Loucy (cell line): ENCODE measurements at regions not wholly inside any gene's neighbourhood (a gene's known extent, or its start where the extent isn't known, plus 50 kb on each side); places are given as distances from the start of the nearest gene placed in this dataset.

Experiments used
- H2AFZ ChIP-seq: fragments of 200-600 bp; sonication (generic); 2 replicates; pipeline ENCODE4 v1.6.0; 2016; ENCODE audit warnings: antibody characterized with exemption, mild to moderate bottlenecking, low read length, moderate library complexity
- H3F3A ChIP-seq: fragments of 200-600 bp; 2 replicates; pipeline ENCODE4 v1.6.0; 2016; ENCODE audit warnings: antibody characterized with exemption, low read depth, mild to moderate bottlenecking
- H3K27me3 ChIP-seq: fragments of 200-600 bp; sonication (generic); 2 replicates; pipeline ENCODE4 v1.6.1; 2014; ENCODE audit warnings: low read length, mild to moderate bottlenecking; ENCODE audit not compliant: insufficient read depth, poor library complexity, severe bottlenecking
- H3K36me3 ChIP-seq: fragments of 200-600 bp; sonication (generic); 2 replicates; pipeline ENCODE4 v1.6.1; 2016; ENCODE audit warnings: low read length; ENCODE audit not compliant: insufficient read depth
- H3K4me1 ChIP-seq: fragments of 200-600 bp; sonication (generic); 2 replicates; pipeline ENCODE4 v1.5.1; 2014; ENCODE audit warnings: low read length, mild to moderate bottlenecking; ENCODE audit not compliant: insufficient read depth, poor library complexity, severe bottlenecking
- H3K4me2 ChIP-seq: fragments of 200-600 bp; sonication (generic); 2 replicates; pipeline ENCODE4 v1.6.0; 2014; ENCODE audit warnings: antibody characterized with exemption, low read length, low read depth, mild to moderate bottlenecking; ENCODE audit not compliant: poor library complexity, severe bottlenecking
- H3K4me3 ChIP-seq: fragments of 200-600 bp; sonication (generic); 2 replicates; pipeline ENCODE4 v1.5.1; 2014; ENCODE audit warnings: low read length, mild to moderate bottlenecking, mixed read lengths; ENCODE audit not compliant: poor library complexity, severe bottlenecking
- H3K79me2 ChIP-seq: fragments of 200-600 bp; sonication (generic); 2 replicates; pipeline ENCODE4 v1.6.1; 2014; ENCODE audit warnings: low read length; ENCODE audit not compliant: insufficient read depth
- H3K9ac ChIP-seq: fragments of 200-600 bp; sonication (generic); 2 replicates; pipeline ENCODE4 v1.6.0; 2014; ENCODE audit warnings: mild to moderate bottlenecking, low read depth, low read length, moderate library complexity; ENCODE audit not compliant: poor library complexity, severe bottlenecking
- H3K9me2 ChIP-seq: fragments of 200-600 bp; sonication (generic); replicated peaks from 2 replicates; pipeline ENCODE4 v1.6.1; 2016; ENCODE audit warnings: low read depth, low read length, mixed read lengths
- H3K9me3 ChIP-seq: fragments of 200-600 bp; sonication (generic); 2 replicates; pipeline ENCODE4 v1.6.1; 2014; ENCODE audit warnings: mild to moderate bottlenecking, antibody characterized with exemption, low read length, low read depth; ENCODE audit not compliant: insufficient read depth
- H4K20me1 ChIP-seq: fragments of 200-600 bp; sonication (generic); 2 replicates; pipeline ENCODE4 v1.6.0; 2014; ENCODE audit warnings: antibody characterized with exemption, low read length, mild to moderate bottlenecking; ENCODE audit not compliant: insufficient read depth, poor library complexity, severe bottlenecking
- EZH2phosphoT487 ChIP-seq: fragments of 200-600 bp; IDR thresholded peaks from 2 replicates; pipeline ENCODE4 v1.6.1; 2018; ENCODE audit warnings: antibody characterized with exemption, mild to moderate bottlenecking, moderate library complexity, borderline replicate concordance
- TF ChIP-seq, protein P1 (sequence below): fragments of 200-600 bp; sonication (generic); conservative IDR thresholded peaks from 2 replicates; pipeline ENCODE4 v1.5.1; 2014; ENCODE audit warnings: mild to moderate bottlenecking, antibody characterized with exemption, low read length

DNA sequence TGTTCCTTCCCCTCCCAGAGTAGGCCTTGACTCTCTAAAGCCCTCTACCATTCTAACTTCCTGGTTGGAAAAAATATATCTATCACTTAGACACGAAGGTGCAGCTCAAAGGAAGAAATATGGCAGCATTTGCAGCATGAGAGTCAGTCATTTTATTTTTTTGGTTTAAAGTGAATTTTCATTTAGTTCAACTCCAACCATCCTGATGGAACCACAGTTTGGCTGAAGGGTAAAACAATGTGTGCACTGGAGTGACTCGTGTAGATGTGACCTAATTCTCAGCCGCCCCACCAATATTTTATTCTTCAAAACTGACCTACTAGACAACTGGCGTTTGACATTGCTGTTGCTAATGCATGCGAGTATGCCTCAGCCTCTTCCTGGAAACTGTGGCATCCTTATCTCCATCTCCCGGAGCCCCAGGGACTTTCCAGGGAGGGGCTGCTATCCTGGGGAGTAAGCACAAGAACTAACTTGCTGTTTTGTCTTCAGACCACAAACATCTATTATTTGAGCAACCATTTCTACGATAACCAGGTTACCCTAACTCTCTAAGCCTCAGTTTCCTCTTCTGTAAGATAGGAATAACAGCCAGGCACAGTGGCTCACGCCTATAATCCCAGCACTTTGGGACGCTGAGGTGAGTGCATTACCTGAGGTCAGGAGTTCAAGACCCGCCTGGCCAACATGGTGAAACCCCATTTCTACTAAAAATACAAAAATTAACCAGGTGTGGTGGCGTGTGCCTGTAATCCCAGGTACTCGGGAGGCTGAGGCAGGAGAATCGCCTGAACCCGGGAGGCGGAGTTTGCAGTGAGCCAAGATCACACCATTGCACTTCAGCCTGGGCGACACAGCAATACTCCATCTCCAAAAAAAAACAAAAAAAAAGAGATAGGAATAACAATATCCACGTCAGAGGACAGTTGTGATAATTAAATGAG is 148.7 kb upstream of the JARID2 start:
- H3K4me2 ChIP-seq: no peak overlapping the region

DNA sequence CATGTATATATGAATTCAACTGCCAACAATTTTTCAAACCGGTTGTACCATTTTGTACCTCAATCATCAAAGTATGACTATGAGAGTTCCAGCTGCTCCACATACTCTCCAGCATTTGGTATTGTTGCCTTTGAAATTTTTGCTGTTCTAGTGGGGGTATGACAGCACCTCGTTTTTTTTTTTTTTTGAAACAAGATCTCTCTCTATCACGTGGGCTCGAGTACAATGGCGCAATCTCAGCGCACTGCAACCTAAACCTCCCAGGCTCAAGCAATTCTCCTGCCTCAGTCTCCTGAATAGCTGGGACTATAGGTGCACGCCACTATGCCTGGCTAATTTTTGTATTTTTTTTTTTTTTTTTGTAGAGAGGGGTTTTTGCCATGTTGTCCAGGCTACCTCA is 144.7 kb upstream of the JARID2 start:
- Histone ChIP-seq H3K9me3 (peaks cover 3% of the 10 kb centered on the region; the same call in 1 of the 2 replicates), H3K9ac (no peak overlapping the region), H3K4me1 (no peaks in the 10 kb centered on the region), H3K36me3 (no peaks in the 10 kb centered on the region), H3K27me3 (no peaks in the 10 kb centered on the region), H3K9me2 (no peaks in the 10 kb centered on the region), H3K4me2 (no peak overlapping the region), H2AFZ (no peak overlapping the region), H3K4me3 (no peak overlapping the region), H3F3A (no peaks in the 10 kb centered on the region), H4K20me1 (no peaks in the 10 kb centered on the region), H3K79me2 (no peaks in the 10 kb centered on the region)
- TF ChIP-seq EZH2phosphoT487: no peak
- TF ChIP-seq, protein P1, sequence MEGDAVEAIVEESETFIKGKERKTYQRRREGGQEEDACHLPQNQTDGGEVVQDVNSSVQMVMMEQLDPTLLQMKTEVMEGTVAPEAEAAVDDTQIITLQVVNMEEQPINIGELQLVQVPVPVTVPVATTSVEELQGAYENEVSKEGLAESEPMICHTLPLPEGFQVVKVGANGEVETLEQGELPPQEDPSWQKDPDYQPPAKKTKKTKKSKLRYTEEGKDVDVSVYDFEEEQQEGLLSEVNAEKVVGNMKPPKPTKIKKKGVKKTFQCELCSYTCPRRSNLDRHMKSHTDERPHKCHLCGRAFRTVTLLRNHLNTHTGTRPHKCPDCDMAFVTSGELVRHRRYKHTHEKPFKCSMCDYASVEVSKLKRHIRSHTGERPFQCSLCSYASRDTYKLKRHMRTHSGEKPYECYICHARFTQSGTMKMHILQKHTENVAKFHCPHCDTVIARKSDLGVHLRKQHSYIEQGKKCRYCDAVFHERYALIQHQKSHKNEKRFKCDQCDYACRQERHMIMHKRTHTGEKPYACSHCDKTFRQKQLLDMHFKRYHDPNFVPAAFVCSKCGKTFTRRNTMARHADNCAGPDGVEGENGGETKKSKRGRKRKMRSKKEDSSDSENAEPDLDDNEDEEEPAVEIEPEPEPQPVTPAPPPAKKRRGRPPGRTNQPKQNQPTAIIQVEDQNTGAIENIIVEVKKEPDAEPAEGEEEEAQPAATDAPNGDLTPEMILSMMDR: no peak

More for the DNA sequence above, 148.7 kb upstream of the JARID2 start:
- TF ChIP-seq, protein P1: no peak
- TF ChIP-seq EZH2phosphoT487: no peak
- Histone ChIP-seq H3K9me2 (no peaks in the 10 kb centered on the region), H4K20me1 (no peaks in the 10 kb centered on the region), H3K4me1 (no peaks in the 10 kb centered on the region), H2AFZ (no peak overlapping the region), H3K27me3 (no peaks in the 10 kb centered on the region), H3K9me3 (no peaks in the 10 kb centered on the region), H3K36me3 (no peaks in the 10 kb centered on the region), H3K79me2 (no peaks in the 10 kb centered on the region), H3F3A (no peaks in the 10 kb centered on the region), H3K9ac (no peak overlapping the region), H3K4me3 (no peak overlapping the region)

- Histone ChIP-seq H3K9ac (no peak overlapping the region), H3K36me3 (no peaks in the 10 kb centered on the region), H4K20me1 (no peaks in the 10 kb centered on the region), H3K27me3 (no peaks in the 10 kb centered on the region), H3K4me2 (no peak overlapping the region), H3K9me2 (no peaks in the 10 kb centered on the region), H3K9me3 (peaks cover 3% of the 10 kb centered on the region; the same call in 1 of the 2 replicates), H3F3A (no peaks in the 10 kb centered on the region), H3K4me3 (no peak overlapping the region), H3K4me1 (no peaks in the 10 kb centered on the region), H2AFZ (no peak overlapping the region), H3K79me2 (no peaks in the 10 kb centered on the region)
- no peak for TF ChIP-seq EZH2phosphoT487
- TF ChIP-seq, protein P1: no peak
These were observed 143.6 kb upstream of the JARID2 start for GRCh38 chr6:15102241-15102640.
